ENCODE measurements at regions not wholly inside any gene's neighbourhood (a gene's known extent, or its start where the extent isn't known, plus 50 kb on each side); places are given as distances from the start of the nearest gene placed in this dataset.

DNA sequence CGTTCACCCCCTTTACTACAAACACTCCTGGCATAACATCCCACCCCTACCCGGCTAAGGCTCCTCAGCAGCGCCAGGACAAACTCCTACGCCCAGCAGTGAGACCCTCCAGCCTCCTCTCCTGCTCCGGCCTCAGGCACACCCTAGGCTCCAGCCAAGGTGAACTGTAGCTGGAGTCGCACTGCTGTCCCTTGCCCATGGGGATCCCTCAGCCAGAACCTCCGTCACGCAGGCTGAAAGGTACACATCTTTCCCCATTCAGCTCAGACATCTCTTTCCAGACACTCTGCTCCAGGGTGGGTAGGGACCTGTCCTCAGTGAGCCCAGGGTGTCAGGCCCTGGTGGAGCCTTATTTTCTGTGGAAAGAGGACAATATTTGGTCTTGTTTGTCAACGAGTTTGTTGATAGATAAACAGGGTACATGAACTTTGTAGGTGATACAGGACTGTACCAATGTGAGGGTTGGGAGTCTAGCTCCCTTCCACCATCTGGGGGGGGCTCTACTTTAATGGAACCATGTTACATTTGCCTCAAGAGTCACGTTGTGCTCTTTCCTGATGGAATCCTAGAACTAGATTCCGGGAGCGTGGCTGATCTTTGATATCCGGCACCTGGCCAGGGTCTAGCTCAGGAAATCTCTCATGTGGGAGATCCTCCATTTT, 56.5 kb upstream of the SSBP3 start:
- TF ChIP-seq, protein P1, sequence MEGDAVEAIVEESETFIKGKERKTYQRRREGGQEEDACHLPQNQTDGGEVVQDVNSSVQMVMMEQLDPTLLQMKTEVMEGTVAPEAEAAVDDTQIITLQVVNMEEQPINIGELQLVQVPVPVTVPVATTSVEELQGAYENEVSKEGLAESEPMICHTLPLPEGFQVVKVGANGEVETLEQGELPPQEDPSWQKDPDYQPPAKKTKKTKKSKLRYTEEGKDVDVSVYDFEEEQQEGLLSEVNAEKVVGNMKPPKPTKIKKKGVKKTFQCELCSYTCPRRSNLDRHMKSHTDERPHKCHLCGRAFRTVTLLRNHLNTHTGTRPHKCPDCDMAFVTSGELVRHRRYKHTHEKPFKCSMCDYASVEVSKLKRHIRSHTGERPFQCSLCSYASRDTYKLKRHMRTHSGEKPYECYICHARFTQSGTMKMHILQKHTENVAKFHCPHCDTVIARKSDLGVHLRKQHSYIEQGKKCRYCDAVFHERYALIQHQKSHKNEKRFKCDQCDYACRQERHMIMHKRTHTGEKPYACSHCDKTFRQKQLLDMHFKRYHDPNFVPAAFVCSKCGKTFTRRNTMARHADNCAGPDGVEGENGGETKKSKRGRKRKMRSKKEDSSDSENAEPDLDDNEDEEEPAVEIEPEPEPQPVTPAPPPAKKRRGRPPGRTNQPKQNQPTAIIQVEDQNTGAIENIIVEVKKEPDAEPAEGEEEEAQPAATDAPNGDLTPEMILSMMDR (IDR thresholded peaks at IDR 0.05): no peak
- TF ChIP-seq POLR2A (IDR thresholded peaks at IDR 0.05) (no peak), POLR2AphosphoS5 (IDR thresholded peaks at IDR 0.05) (no peak), EP300 (IDR thresholded peaks at IDR 0.05) (no peak)
